HCT116 (cell line): ENCODE measurements at regions not wholly inside any gene's neighbourhood (a gene's known extent, or its start where the extent isn't known, plus 50 kb on each side); places are given as distances from the start of the nearest gene placed in this dataset.

ENCODE experiments used
- ATAC-seq: fragments of 200-7000 bp; cut with Tn5 transposase; 2 replicates; pipeline ENCODE4 v1.9.1; 2020; ENCODE audit warnings: mild to moderate bottlenecking, moderate library complexity
- BruUV-seq: library from RNA; stranded (reverse); fragments of 400-500 nt; replicated peaks from 2 replicates; lab custom pipeline; 2021; lab: Mats Ljungman, UMichigan
- CTCF ChIA-PET: fragments of 300-600 bp; sonication (Branson Sonifier 250); formaldehyde crosslinking; loops from one replicate; lab custom pipeline; 2021; ENCODE audit warnings: antibody characterized with exemption; lab: Charles Lee
- POLR2A ChIA-PET: fragments of 300-600, 350-600 bp; sonication (Branson Sonifier 250); formaldehyde crosslinking; loops from one replicate; lab custom pipeline; 2021; ENCODE audit warnings: antibody characterized with exemption; lab: Charles Lee
- RAD21 ChIA-PET, 2 experiments: fragments of 300-600 bp; sonication (Branson Sonifier 250); formaldehyde crosslinking; loops; one replicate each; lab custom pipeline; 2023; ENCODE audit warnings: low total read pairs in 2 of 2; ENCODE audit not compliant: uncharacterized antibody in 2 of 2, unreplicated experiment in 2 of 2, low non-redundant PET in 1 of 2; lab: Charles Lee
- DNase-seq: peaks from one replicate; pipeline ENCODE4 v3.0.0-alpha.2; 2010; ENCODE audit warnings: low read depth, low spot score
- H2AFZ ChIP-seq: fragments of 200-600 bp; shearing (Covaris generic), sonication (generic); 2 replicates; pipeline ENCODE4 v1.6.1; 2017; ENCODE audit warnings: low read depth, mixed run types, mixed read lengths, antibody characterized with exemption, low read length; ENCODE audit not compliant: poor library complexity, severe bottlenecking
- H3K27ac ChIP-seq: 2 replicates; pipeline ENCODE4 v1.5.1; 2012; ENCODE audit warnings: low read depth, low read length
- H3K27me3 ChIP-seq: fragments of 200-600 bp; sonication (generic); 2 replicates; pipeline ENCODE4 v1.6.1; 2016; ENCODE audit warnings: mixed run types, low read length, mixed read lengths; ENCODE audit not compliant: insufficient read depth
- H3K36me3 ChIP-seq, 2 experiments: fragments of 200-500 bp in 1 of 2; fragments of 200-600 bp in 1 of 2; sonication (Bioruptor generic) in 1 of 2; sonication (generic) in 1 of 2; 2 replicates each; pipeline versions ENCODE4 v1.5.1 to v1.6.1; 2014 to 2016; ENCODE audit warnings: low read length in 2 of 2, inconsistent platforms in 1 of 2, mixed read lengths in 1 of 2, mixed run types in 1 of 2; ENCODE audit not compliant: insufficient read depth in 2 of 2, control insufficient read depth in 1 of 2
- H3K4me1 ChIP-seq, 2 experiments: fragments of 200-600 bp in 1 of 2; sonication (generic) in 1 of 2; 2 replicates each; pipeline versions ENCODE4 v1.5.1 to v1.6.1; 2012 to 2017; ENCODE audit warnings: low read length in 2 of 2, inconsistent platforms in 1 of 2, mild to moderate bottlenecking in 1 of 2, mixed read lengths in 1 of 2, mixed run types in 1 of 2, moderate library complexity in 1 of 2; ENCODE audit not compliant: insufficient read depth in 2 of 2, control insufficient read depth in 1 of 2
- H3K4me2 ChIP-seq: fragments of 200-600 bp; sonication (generic); 2 replicates; pipeline ENCODE4 v1.6.1; 2017; ENCODE audit warnings: mixed run types, low read length, mixed read lengths
- H3K4me3 ChIP-seq, 2 experiments: fragments of 200-600 bp in 1 of 2; sonication (generic) in 1 of 2; replicated peaks in 1 of 2; 2 replicates each; pipeline ENCODE4 v1.5.1; 2011 to 2016; ENCODE audit warnings: low read length in 2 of 2, control low read depth in 1 of 2, low read depth in 1 of 2, mild to moderate bottlenecking in 1 of 2, mixed read lengths in 1 of 2, mixed run types in 1 of 2
- H3K79me2 ChIP-seq: fragments of 200-600 bp; sonication (generic); 2 replicates; pipeline ENCODE4 v1.6.1; 2017; ENCODE audit warnings: mild to moderate bottlenecking, mixed run types, low read length, moderate library complexity, mixed read lengths; ENCODE audit not compliant: insufficient read depth
- H3K9ac ChIP-seq: fragments of 200-600 bp; sonication (generic); 2 replicates; pipeline ENCODE4 v1.6.1; 2016; ENCODE audit warnings: low read length, mixed read lengths
- H3K9me2 ChIP-seq: fragments of 200-600 bp; sonication (generic), shearing (Covaris generic); 2 replicates; pipeline ENCODE4 v1.6.1; 2017; ENCODE audit warnings: mixed run types, mild to moderate bottlenecking, moderate library complexity; ENCODE audit not compliant: insufficient read depth
- H3K9me3 ChIP-seq, 2 experiments: fragments of 200-500 bp in 1 of 2; fragments of 200-600 bp in 1 of 2; sonication (Bioruptor generic) in 1 of 2; sonication (generic) in 1 of 2; 2 replicates each; pipeline ENCODE4 v1.6.1; 2014 to 2017; ENCODE audit warnings: low read length in 2 of 2, mixed read lengths in 2 of 2, inconsistent platforms in 1 of 2, low read depth in 1 of 2, mild to moderate bottlenecking in 1 of 2, mixed run types in 1 of 2, moderate library complexity in 1 of 2; ENCODE audit not compliant: control insufficient read depth in 1 of 2, insufficient read depth in 1 of 2
- H4K20me1 ChIP-seq: fragments of 200-600 bp; sonication (generic), shearing (Covaris generic); 2 replicates; pipeline ENCODE4 v1.6.1; 2017; ENCODE audit warnings: mixed run types, mild to moderate bottlenecking, moderate library complexity; ENCODE audit not compliant: insufficient read depth
- ATF3 ChIP-seq: IDR thresholded peaks from 2 replicates; pipeline ENCODE4 v1.6.1; 2012
- CEBPB ChIP-seq: IDR thresholded peaks from 2 replicates; pipeline ENCODE4 v1.6.1; 2012; ENCODE audit warnings: low read depth
- EGR1 ChIP-seq: IDR thresholded peaks from 2 replicates; pipeline ENCODE4 v1.6.1; 2012; ENCODE audit warnings: low read depth
- REST ChIP-seq: IDR thresholded peaks from 2 replicates; pipeline ENCODE4 v1.6.1; 2012; ENCODE audit warnings: low read depth
- SIN3A ChIP-seq: IDR thresholded peaks from 2 replicates; pipeline ENCODE4 v1.6.1; 2012; ENCODE audit warnings: low read depth
- SRF ChIP-seq: IDR thresholded peaks from 2 replicates; pipeline ENCODE4 v1.6.1; 2012; ENCODE audit warnings: low read depth
- TCF7L2 ChIP-seq: IDR thresholded peaks from 2 replicates; pipeline ENCODE4 v1.7.0; 2011; ENCODE audit warnings: borderline replicate concordance, inconsistent platforms; ENCODE audit not compliant: insufficient read depth, insufficient read length; ENCODE audit errors: extremely low read depth
- YY1 ChIP-seq: IDR thresholded peaks from 2 replicates; pipeline ENCODE4 v1.6.1; 2011; ENCODE audit warnings: low read length, low read depth, moderate library complexity, mild to moderate bottlenecking; ENCODE audit not compliant: insufficient replicate concordance; ENCODE audit errors: extremely low read depth
- ZFX ChIP-seq: fragments of 450-650 bp; IDR thresholded peaks from 2 replicates; pipeline ENCODE4 v1.6.1; 2017
- intact Hi-C: fragments of 100-400 bp; cut with micrococcal nuclease; formaldehyde crosslinking; loops from 2 replicates; pipeline ENCODE4 v1.10.0; 2022

GRCh38 chr18:34959211-34959829 is 81.9 kb upstream of the MAPRE2 start:
- Histone ChIP-seq H2AFZ (peak overlapping the region; percentile 47), H3K4me2 (no peak overlapping the region), H3K9ac (no peak overlapping the region), H3K4me1 (no peaks in the 10 kb centered on the region), H4K20me1 (no peaks in the 10 kb centered on the region), H3K4me3 (no peak overlapping the region), H3K9me2 (no peaks in the 10 kb centered on the region), H3K9me3 (no peaks in the 10 kb centered on the region), H3K27me3 (no peaks in the 10 kb centered on the region), H3K27ac (no peak overlapping the region), H3K79me2 (no peaks in the 10 kb centered on the region), H3K36me3 (no peaks in the 10 kb centered on the region)
- intact Hi-C loops, result no loop called here
- ChIA-PET CTCF (no interaction called here), POLR2A (no interaction called here), RAD21 (no interaction called here)
- DNase-seq, result no peak
- no TSS peak for BruUV-seq
- TF ChIP-seq CEBPB, result no peak
- no peak for TF ChIP-seq ATF3
- TF ChIP-seq SRF, result no peak
- TF ChIP-seq ZFX, result no peak
- TF ChIP-seq TCF7L2, result no peak
- no peak for TF ChIP-seq REST
- no peak for TF ChIP-seq YY1
- no peak for TF ChIP-seq SIN3A
- TF ChIP-seq EGR1, result no peak
- ATAC-seq, result no peak
